H9 (cell line): ENCODE measurements at regions not wholly inside any gene's neighbourhood (a gene's known extent, or its start where the extent isn't known, plus 50 kb on each side); places are given as distances from the start of the nearest gene placed in this dataset.

Experiments
- DNase-seq: peaks from one replicate; pipeline ENCODE4 v3.0.0-alpha.2; 2017
- H2AFZ ChIP-seq: one replicate; pipeline ENCODE4 v1.6.1; 2013; ENCODE audit warnings: mild to moderate bottlenecking, low read length, control low read depth, moderate library complexity
- H2AK5ac ChIP-seq: 2 replicates; pipeline ENCODE4 v1.6.1; 2013; ENCODE audit warnings: low read length, control low read depth, mixed read lengths; ENCODE audit not compliant: insufficient read length
- H2BK120ac ChIP-seq: one replicate; pipeline ENCODE4 v1.6.1; 2013; ENCODE audit warnings: low read depth, mild to moderate bottlenecking, low read length, control low read depth, inconsistent platforms; ENCODE audit not compliant: poor library complexity, severe bottlenecking
- H2BK12ac ChIP-seq: 2 replicates; pipeline ENCODE4 v1.6.1; 2013; ENCODE audit warnings: low read length, control low read depth, mixed read lengths, low read depth; ENCODE audit not compliant: insufficient read length
- H2BK15ac ChIP-seq: 2 replicates; pipeline ENCODE4 v1.6.1; 2013; ENCODE audit warnings: low read depth, low read length, control low read depth
- H2BK20ac ChIP-seq: one replicate; pipeline ENCODE4 v1.6.1; 2013; ENCODE audit warnings: low read depth, mild to moderate bottlenecking, low read length, control low read depth, inconsistent platforms; ENCODE audit not compliant: poor library complexity, severe bottlenecking
- H2BK5ac ChIP-seq: 2 replicates; pipeline ENCODE4 v1.6.1; 2013; ENCODE audit warnings: low read length, control low read depth, mixed read lengths; ENCODE audit not compliant: insufficient read length
- H3K14ac ChIP-seq: 2 replicates; pipeline ENCODE4 v1.6.1; 2013; ENCODE audit warnings: low read length, control low read depth; ENCODE audit not compliant: insufficient read depth
- H3K18ac ChIP-seq: 2 replicates; pipeline ENCODE4 v1.6.1; 2013; ENCODE audit warnings: low read depth, mild to moderate bottlenecking, mixed read lengths, low read length, control low read depth; ENCODE audit not compliant: insufficient read length
- H3K23ac ChIP-seq: 2 replicates; pipeline ENCODE4 v1.6.1; 2013; ENCODE audit warnings: low read length, control low read depth, mixed read lengths, low read depth; ENCODE audit not compliant: insufficient read length
- H3K23me2 ChIP-seq: 2 replicates; pipeline ENCODE4 v1.6.1; 2013; ENCODE audit warnings: low read depth, mild to moderate bottlenecking, mixed read lengths, low read length, control low read depth; ENCODE audit not compliant: insufficient read length, poor library complexity, severe bottlenecking
- H3K27ac ChIP-seq: 2 replicates; pipeline ENCODE4 v1.5.1; 2013; ENCODE audit warnings: low read length, control low read depth, mixed read lengths, low read depth; ENCODE audit not compliant: insufficient read length
- H3K27me3 ChIP-seq: 2 replicates; pipeline ENCODE4 v1.6.1; 2013; ENCODE audit warnings: low read length, control low read depth, inconsistent platforms; ENCODE audit not compliant: insufficient read depth
- H3K4ac ChIP-seq: 2 replicates; pipeline ENCODE4 v1.6.1; 2013; ENCODE audit warnings: low read depth, mild to moderate bottlenecking, control low read depth, inconsistent platforms, low read length, moderate library complexity
- H3K4me1 ChIP-seq: 2 replicates; pipeline ENCODE4 v1.6.1; 2013; ENCODE audit warnings: low read length, control low read depth, inconsistent platforms; ENCODE audit not compliant: insufficient read depth
- H3K4me2 ChIP-seq: 2 replicates; pipeline ENCODE4 v1.6.1; 2013; ENCODE audit warnings: low read length, control low read depth, mixed read lengths; ENCODE audit not compliant: insufficient read length, insufficient read depth
- H3K56ac ChIP-seq: 2 replicates; pipeline ENCODE4 v1.6.1; 2013; ENCODE audit warnings: low read depth, mild to moderate bottlenecking, mixed read lengths, low read length, control low read depth; ENCODE audit not compliant: insufficient read length
- H3K79me1 ChIP-seq: 2 replicates; pipeline ENCODE4 v1.6.1; 2013; ENCODE audit warnings: low read depth, mild to moderate bottlenecking, moderate library complexity, low read length, control low read depth, inconsistent platforms; ENCODE audit not compliant: insufficient read depth, poor library complexity, severe bottlenecking
- H3K79me2 ChIP-seq: 2 replicates; pipeline ENCODE4 v1.6.1; 2013; ENCODE audit warnings: low read length, control low read depth, inconsistent platforms; ENCODE audit not compliant: insufficient read depth
- H3K9ac ChIP-seq: 2 replicates; pipeline ENCODE4 v1.6.1; 2013; ENCODE audit warnings: low read length, control low read depth, mixed read lengths; ENCODE audit not compliant: insufficient read length; ENCODE audit errors: extremely low read depth
- H3K9me3 ChIP-seq: one replicate; pipeline ENCODE4 v1.6.1; 2013; ENCODE audit warnings: low read depth, low read length, inconsistent platforms; ENCODE audit not compliant: control insufficient read depth
- H3T11ph ChIP-seq: one replicate; pipeline ENCODE4 v1.6.1; 2013; ENCODE audit warnings: mild to moderate bottlenecking, low read length, control low read depth, inconsistent platforms
- H4K20me1 ChIP-seq: one replicate; pipeline ENCODE4 v1.6.1; 2013; ENCODE audit not compliant: control insufficient read depth, insufficient read length, insufficient read depth
- H4K5ac ChIP-seq: 2 replicates; pipeline ENCODE4 v1.6.1; 2013; ENCODE audit warnings: low read depth, mild to moderate bottlenecking, mixed read lengths, low read length, control low read depth; ENCODE audit not compliant: insufficient read length
- H4K8ac ChIP-seq: replicated peaks from 2 replicates; pipeline ENCODE4 v1.6.1; 2013; ENCODE audit warnings: low read length, control low read depth, mixed read lengths, low read depth; ENCODE audit not compliant: insufficient read length
- H4K91ac ChIP-seq: 2 replicates; pipeline ENCODE4 v1.6.1; 2013; ENCODE audit warnings: low read depth, mild to moderate bottlenecking, moderate library complexity, mixed read lengths, low read length, control low read depth; ENCODE audit not compliant: insufficient read length
- H3K27ac Mint-ChIP-seq, 3 experiments: 2 replicates in 2 of 3; 3 replicates in 1 of 3; pipeline ENCODE4 v1.8.0; 2020 to 2021; ENCODE audit warnings: mixed read lengths in 3 of 3, mild to moderate bottlenecking in 1 of 3, moderate library complexity in 1 of 3
- H3K27me3 Mint-ChIP-seq: 2 replicates; pipeline ENCODE4 v1.8.0; 2021; ENCODE audit warnings: low read depth, mild to moderate bottlenecking, moderate library complexity, mixed read lengths
- H3K36me3 Mint-ChIP-seq, 3 experiments: 2 replicates in 2 of 3; 3 replicates in 1 of 3; pipeline ENCODE4 v1.8.0; 2020 to 2021; ENCODE audit warnings: low read depth in 3 of 3, mixed read lengths in 3 of 3; ENCODE audit not compliant: insufficient read depth in 1 of 3
- H3K4me1 Mint-ChIP-seq, 2 experiments: 2 replicates each; pipeline ENCODE4 v1.8.0; 2020; ENCODE audit warnings: mixed read lengths in 2 of 2
- H3K4me3 Mint-ChIP-seq, 2 experiments: 2 replicates in 1 of 2; 3 replicates in 1 of 2; pipeline ENCODE4 v1.8.0; 2020 to 2021; ENCODE audit warnings: mild to moderate bottlenecking in 2 of 2, mixed read lengths in 2 of 2, moderate library complexity in 1 of 2
- H3K9me3 Mint-ChIP-seq, 2 experiments: 2 replicates in 1 of 2; 3 replicates in 1 of 2; pipeline ENCODE4 v1.8.0; 2020; ENCODE audit warnings: mild to moderate bottlenecking in 2 of 2, mixed read lengths in 2 of 2, moderate library complexity in 1 of 2
- WGBS: extraction: QIAGEN DNeasy Blood & Tissue Kit; methylation state at CpG from one replicate; pipeline ENCODE4 v1.1.7; 2013; ENCODE audit warnings: missing lambda C conversion rate, low lambda C conversion rate, mixed read lengths; ENCODE audit not compliant: insufficient read length; ENCODE audit errors: extremely low coverage; 5-methylcytosine and 5-hydroxymethylcytosine counted together
- TF ChIP-seq, protein P1 (sequence below): fragments of 200-600 bp; sonication (generic); conservative IDR thresholded peaks from 3 replicates; pipeline ENCODE4 v1.8.0; 2021; ENCODE audit warnings: antibody characterized with exemption, mild to moderate bottlenecking

DNA sequence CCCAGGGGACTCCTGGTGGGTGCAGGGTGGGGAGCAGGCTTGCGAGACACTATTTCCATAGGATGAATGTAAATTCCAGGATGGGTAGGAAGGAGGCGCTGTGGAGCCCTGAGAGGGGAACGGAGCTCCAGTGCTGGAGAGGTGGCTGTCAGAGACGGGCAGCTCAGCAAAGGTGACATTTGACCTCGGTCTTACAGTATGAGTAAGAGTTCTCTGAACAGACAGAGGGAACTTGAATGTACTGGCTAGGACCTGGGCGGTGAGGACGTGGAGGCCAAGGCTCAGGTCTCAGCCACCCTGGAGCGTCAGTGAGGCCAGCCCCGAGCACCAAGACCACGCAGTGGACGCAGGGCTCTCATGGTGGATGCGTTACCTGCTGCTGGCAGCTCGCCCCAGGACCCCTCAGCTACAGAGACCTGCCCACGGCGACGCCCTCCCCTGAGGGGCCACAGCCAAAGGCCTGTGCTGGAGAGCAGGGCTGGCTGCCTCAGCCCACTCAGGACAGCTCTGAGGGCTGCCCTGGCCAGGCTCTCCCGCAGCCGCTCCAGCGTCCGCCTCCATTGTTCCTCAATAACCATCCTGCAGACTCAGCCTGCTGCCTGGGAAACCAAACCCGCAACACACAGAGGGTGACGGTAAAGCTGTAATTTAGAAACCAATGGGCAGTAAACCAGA lies 65.9 kb upstream of the TNRC6C start:
- peak overlapping the region in 1 of 3 experiments; percentile 35; a peak in 1 of 7 replicates for H3K27ac Mint-ChIP-seq
- peaks cover 27% of the 10 kb centered on the region for H3K27me3 Mint-ChIP-seq

More for the DNA sequence above, 65.9 kb upstream of the TNRC6C start:
- H3K4me1 Mint-ChIP-seq = peaks cover 12 to 22% of the 10 kb centered on the region in 2 experiments
- no peaks in the 10 kb centered on the region; a peak in 1 of 7 replicates for H3K36me3 Mint-ChIP-seq
- Histone ChIP-seq H3K4me1 (no peaks in the 10 kb centered on the region), H2AFZ (no peak overlapping the region), H2BK20ac (no peak overlapping the region), H2BK5ac (no peak overlapping the region), H3K56ac (no peak overlapping the region), H2BK120ac (no peak overlapping the region), H3K9me3 (no peaks in the 10 kb centered on the region), H3K23me2 (peaks cover 2% of the 10 kb centered on the region), H3K79me1 (no peaks in the 10 kb centered on the region), H4K91ac (no peak overlapping the region), H4K8ac (no peak overlapping the region), H3K27me3 (no peaks in the 10 kb centered on the region; the same call in 1 of the 2 replicates), H2BK15ac (no peak overlapping the region), H2BK12ac (no peak overlapping the region), H3K23ac (no peak overlapping the region), H3K4me2 (no peak overlapping the region), H3K4ac (no peak overlapping the region), H3K14ac (no peak overlapping the region), H4K5ac (no peak overlapping the region), H3T11ph (no peak overlapping the region), H2AK5ac (no peak overlapping the region), H3K9ac (no peak overlapping the region), H3K27ac (no peak overlapping the region), H3K18ac (no peak overlapping the region), H3K79me2 (no peaks in the 10 kb centered on the region), H4K20me1 (no peaks in the 10 kb centered on the region)
- TF ChIP-seq, protein P1, sequence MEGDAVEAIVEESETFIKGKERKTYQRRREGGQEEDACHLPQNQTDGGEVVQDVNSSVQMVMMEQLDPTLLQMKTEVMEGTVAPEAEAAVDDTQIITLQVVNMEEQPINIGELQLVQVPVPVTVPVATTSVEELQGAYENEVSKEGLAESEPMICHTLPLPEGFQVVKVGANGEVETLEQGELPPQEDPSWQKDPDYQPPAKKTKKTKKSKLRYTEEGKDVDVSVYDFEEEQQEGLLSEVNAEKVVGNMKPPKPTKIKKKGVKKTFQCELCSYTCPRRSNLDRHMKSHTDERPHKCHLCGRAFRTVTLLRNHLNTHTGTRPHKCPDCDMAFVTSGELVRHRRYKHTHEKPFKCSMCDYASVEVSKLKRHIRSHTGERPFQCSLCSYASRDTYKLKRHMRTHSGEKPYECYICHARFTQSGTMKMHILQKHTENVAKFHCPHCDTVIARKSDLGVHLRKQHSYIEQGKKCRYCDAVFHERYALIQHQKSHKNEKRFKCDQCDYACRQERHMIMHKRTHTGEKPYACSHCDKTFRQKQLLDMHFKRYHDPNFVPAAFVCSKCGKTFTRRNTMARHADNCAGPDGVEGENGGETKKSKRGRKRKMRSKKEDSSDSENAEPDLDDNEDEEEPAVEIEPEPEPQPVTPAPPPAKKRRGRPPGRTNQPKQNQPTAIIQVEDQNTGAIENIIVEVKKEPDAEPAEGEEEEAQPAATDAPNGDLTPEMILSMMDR = peak; percentile 89
- peak; percentile 89 for DNase-seq
- WGBS = no CpG with 5 or more reads among the region's 22 CpGs
- no peaks in the 10 kb centered on the region; a peak in 1 of 5 replicates for H3K9me3 Mint-ChIP-seq
- no peak overlapping the region for H3K4me3 Mint-ChIP-seq
